GM21447 (cell line): ENCODE measurements at regions not wholly inside any gene's neighbourhood (a gene's known extent, or its start where the extent isn't known, plus 50 kb on each side); places are given as distances from the start of the nearest gene placed in this dataset.

Source experiments
- ATAC-seq: cut with Tn5 transposase; IDR thresholded peaks from one replicate; pipeline ENCODE4 v1.9.1; 2021; ENCODE audit not compliant: unreplicated experiment

GRCh38 chr3:152957491-152957890, 122.6 kb downstream of the P2RY1 start:
- no peak for ATAC-seq

GRCh38 chr3:152959307-152959706, 124.4 kb downstream of the P2RY1 start:
- ATAC-seq: no peak

- no peak for ATAC-seq
Observed at GRCh38 chr3:152960684-152961083, 125.8 kb downstream of the P2RY1 start.

- peak; percentile 61 for ATAC-seq
Observed at GRCh38 chr3:152961323-152961722, 126.4 kb downstream of the P2RY1 start.

GRCh38 chr3:152964911-152965609, 130.1 kb downstream of the P2RY1 start:
- no peak for ATAC-seq

- ATAC-seq: no peak
Observed at GRCh38 chr3:152968388-152969024, 133.6 kb downstream of the P2RY1 start.

- no peak for ATAC-seq
Observed at GRCh38 chr3:152969557-152970300, 134.8 kb downstream of the P2RY1 start.

- no peak for ATAC-seq
Observed at GRCh38 chr3:152970851-152971250, 135.9 kb downstream of the P2RY1 start.

- no peak for ATAC-seq
Observed at GRCh38 chr3:152971880-152972279, 136.9 kb downstream of the P2RY1 start.

GRCh38 chr3:152973575-152973974, 138.6 kb downstream of the P2RY1 start:
- ATAC-seq: no peak

- ATAC-seq: no peak
Observed at GRCh38 chr3:152976239-152976638, 141.3 kb downstream of the P2RY1 start.

- no peak for ATAC-seq
Observed at GRCh38 chr3:152977366-152977765, 142.4 kb downstream of the P2RY1 start.

GRCh38 chr3:152978152-152978551, 143.2 kb downstream of the P2RY1 start:
- no peak for ATAC-seq

GRCh38 chr3:152997526-152997925, 162.6 kb downstream of the P2RY1 start:
- ATAC-seq: no peak

- no peak for ATAC-seq
Observed at GRCh38 chr3:152998591-152998990, 163.4 kb upstream of the RAP2B start.

GRCh38 chr3:153000325-153000724, 161.7 kb upstream of the RAP2B start:
- ATAC-seq: no peak

GRCh38 chr3:153001210-153002078, 160.6 kb upstream of the RAP2B start:
- ATAC-seq: no peak

GRCh38 chr3:153003441-153003840, 158.6 kb upstream of the RAP2B start:
- no peak for ATAC-seq

GRCh38 chr3:153003862-153004261, 158.2 kb upstream of the RAP2B start:
- ATAC-seq: no peak

GRCh38 chr3:153008226-153008625, 153.8 kb upstream of the RAP2B start:
- no peak for ATAC-seq

- ATAC-seq: no peak
Observed at GRCh38 chr3:153023896-153024295, 138.1 kb upstream of the RAP2B start.
